ENCODE measurements at regions not wholly inside any gene's neighbourhood (a gene's known extent, or its start where the extent isn't known, plus 50 kb on each side); places are given as distances from the start of the nearest gene placed in this dataset.

DNA sequence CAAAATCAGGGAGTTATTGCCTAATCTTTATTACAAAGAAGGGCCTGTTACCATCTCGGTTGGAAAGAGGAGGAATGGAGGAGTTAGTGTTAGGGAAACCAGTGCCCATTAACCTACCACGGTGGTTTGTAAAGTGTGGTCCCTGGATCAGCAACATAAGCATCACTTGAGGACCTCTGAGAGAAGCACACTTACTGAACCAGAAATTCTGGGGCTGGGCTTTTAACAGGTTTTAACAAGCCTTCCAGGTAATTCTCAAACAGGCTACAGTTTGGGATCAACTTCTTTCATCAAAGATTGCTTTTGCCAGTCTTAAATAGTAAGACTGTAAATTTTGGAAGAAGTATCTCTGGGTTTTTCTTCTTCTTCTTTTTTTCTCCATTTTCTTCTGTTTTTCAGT, 329.5 kb upstream of the JAG1 start:
- Histone ChIP-seq H4K20me1 (ENCODE audit: insufficient read depth, low read length) (no peaks in the 10 kb centered on the region), H2BK120ac (ENCODE audit: low read depth, low read length) (no peak overlapping the region), H3K9ac (ENCODE audit: low read depth, low read length) (no peak overlapping the region), H4K8ac (ENCODE audit: low read depth in 2 of 2, low read length in 2 of 2) (no peak overlapping the region), H3K36me3 (ENCODE audit: control insufficient read depth, insufficient read depth, low read length) (no peaks in the 10 kb centered on the region), H4K91ac (ENCODE audit: insufficient read depth, low read depth, low read length) (no peak overlapping the region), H2AK5ac (ENCODE audit: low read depth, low read length) (no peak overlapping the region), H2AFZ (replicated peaks; ENCODE audit: low read length, poor library complexity) (no peak overlapping the region), H3K4me1 (ENCODE audit: control insufficient read depth, insufficient read depth, low read length) (peaks cover 6% of the 10 kb centered on the region; the same call in 1 of the 2 replicates), H3K4me2 (ENCODE audit: low read depth, low read length) (no peak overlapping the region), H3K9me1 (ENCODE audit: insufficient read depth, low read length) (no peaks in the 10 kb centered on the region; the same call in none of the 2 replicates), H3K27me3 (ENCODE audit: control insufficient read depth, insufficient read depth, low read length) (no peaks in the 10 kb centered on the region), H3K4ac (ENCODE audit: low read depth, low read length) (no peak overlapping the region), H2BK20ac (ENCODE audit: low read depth, low read length) (peak overlapping the region; percentile 2; the same call in 1 of the 2 replicates), H3K14ac (replicated peaks; ENCODE audit: low read depth, low read length) (no peak overlapping the region), H3K18ac (ENCODE audit: low read depth, low read length) (no peak overlapping the region), H2BK5ac (ENCODE audit: low read depth, low read length, poor library complexity, severe bottlenecking) (no peak overlapping the region), H3K79me1 (ENCODE audit: low read depth in 1 of 2, low read length in 2 of 2) (no peaks in the 10 kb centered on the region), H4K5ac (ENCODE audit: low read depth, low read length) (no peak overlapping the region), H3K4me3 (ENCODE audit: insufficient read depth, low read depth, low read length) (no peak overlapping the region), H3K23ac (ENCODE audit: low read depth, low read length) (no peak overlapping the region), H3K27ac (ENCODE audit: insufficient read depth, low read length) (no peak overlapping the region), H2BK15ac (ENCODE audit: low read depth, low read length) (no peak overlapping the region), H3K56ac (ENCODE audit: extremely low read depth, insufficient read depth, low read length) (no peak overlapping the region), H2AK9ac (replicated peaks; ENCODE audit: low read depth, low read length, poor library complexity) (no peak overlapping the region), H3K9me3 (ENCODE audit: control insufficient read depth, insufficient read depth, low read length) (0 out of 2 replicates have a peak, but pooled peaks cover 2% of the 10 kb centered on the region)
- in situ Hi-C loops (cut with MboI; ENCODE audit: low sequenced_read_pairs) (no loop called here), dilution Hi-C loops (cut with HindIII; ENCODE audit: low sequenced_read_pairs, unreplicated experiment) (no loop called here), intact Hi-C loops (cut with micrococcal nuclease) (no loop called here)
- no CpG with 5 or more reads among the region's 2 CpGs for WGBS, 2 experiments (ENCODE audit: extremely low coverage in 2 of 2, insufficient read length in 1 of 2)
- no TSS peak for BruUV-seq (replicated peaks)
- CTCF ChIA-PET, result interaction anchor here (0.9 kb wide), 1 partner anchor 21 kb away, joined by 4 read pairs; no protein-coding TSS in a partner anchor
- POLR2A ChIA-PET (ENCODE audit: unreplicated experiment), result interaction anchor here (0.6 kb wide), 1 partner anchor 130 kb away, joined by 3 read pairs; no protein-coding TSS in a partner anchor
- TF ChIP-seq RCOR1 (IDR thresholded peaks at IDR 0.05; ENCODE audit: insufficient replicate concordance, low read length) (no peak), SMC3 (IDR thresholded peaks at IDR 0.05; ENCODE audit: low read depth, low read length) (no peak), MAZ (IDR thresholded peaks at IDR 0.05; ENCODE audit: borderline replicate concordance, low read depth, low read length) (no peak), CHD1 (IDR thresholded peaks at IDR 0.05; ENCODE audit: low read depth, low read length) (no peak), RAD21 (IDR thresholded peaks at IDR 0.05; ENCODE audit: low read length) (no peak), CEBPB (IDR thresholded peaks at IDR 0.05; ENCODE audit: low read depth, low read length) (no peak), RFX5 (IDR thresholded peaks at IDR 0.05; ENCODE audit: low read depth, low read length) (no peak), POLR2A (IDR thresholded peaks at IDR 0.05; ENCODE audit: low read depth, low read length) (no peak), MXI1 (IDR thresholded peaks at IDR 0.05; ENCODE audit: borderline replicate concordance, low read depth, low read length) (no peak), FOS (IDR thresholded peaks at IDR 0.05; ENCODE audit: low read depth, low read length) (no peak), NFE2L2 (IDR thresholded peaks at IDR 0.05; ENCODE audit: low read depth, low read length) (no peak), MAFK (IDR thresholded peaks at IDR 0.05; ENCODE audit: low read depth, low read length) (no peak)
- TF ChIP-seq, protein P1, sequence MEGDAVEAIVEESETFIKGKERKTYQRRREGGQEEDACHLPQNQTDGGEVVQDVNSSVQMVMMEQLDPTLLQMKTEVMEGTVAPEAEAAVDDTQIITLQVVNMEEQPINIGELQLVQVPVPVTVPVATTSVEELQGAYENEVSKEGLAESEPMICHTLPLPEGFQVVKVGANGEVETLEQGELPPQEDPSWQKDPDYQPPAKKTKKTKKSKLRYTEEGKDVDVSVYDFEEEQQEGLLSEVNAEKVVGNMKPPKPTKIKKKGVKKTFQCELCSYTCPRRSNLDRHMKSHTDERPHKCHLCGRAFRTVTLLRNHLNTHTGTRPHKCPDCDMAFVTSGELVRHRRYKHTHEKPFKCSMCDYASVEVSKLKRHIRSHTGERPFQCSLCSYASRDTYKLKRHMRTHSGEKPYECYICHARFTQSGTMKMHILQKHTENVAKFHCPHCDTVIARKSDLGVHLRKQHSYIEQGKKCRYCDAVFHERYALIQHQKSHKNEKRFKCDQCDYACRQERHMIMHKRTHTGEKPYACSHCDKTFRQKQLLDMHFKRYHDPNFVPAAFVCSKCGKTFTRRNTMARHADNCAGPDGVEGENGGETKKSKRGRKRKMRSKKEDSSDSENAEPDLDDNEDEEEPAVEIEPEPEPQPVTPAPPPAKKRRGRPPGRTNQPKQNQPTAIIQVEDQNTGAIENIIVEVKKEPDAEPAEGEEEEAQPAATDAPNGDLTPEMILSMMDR (conservative IDR thresholded peaks at IDR 0.05; ENCODE audit: low read depth, low read length), result no peak
- TF ChIP-seq, protein P2, sequence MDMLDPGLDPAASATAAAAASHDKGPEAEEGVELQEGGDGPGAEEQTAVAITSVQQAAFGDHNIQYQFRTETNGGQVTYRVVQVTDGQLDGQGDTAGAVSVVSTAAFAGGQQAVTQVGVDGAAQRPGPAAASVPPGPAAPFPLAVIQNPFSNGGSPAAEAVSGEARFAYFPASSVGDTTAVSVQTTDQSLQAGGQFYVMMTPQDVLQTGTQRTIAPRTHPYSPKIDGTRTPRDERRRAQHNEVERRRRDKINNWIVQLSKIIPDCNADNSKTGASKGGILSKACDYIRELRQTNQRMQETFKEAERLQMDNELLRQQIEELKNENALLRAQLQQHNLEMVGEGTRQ (IDR thresholded peaks at IDR 0.05; ENCODE audit: low read depth, low read length), result no peak
- TF ChIP-seq, protein P3, sequence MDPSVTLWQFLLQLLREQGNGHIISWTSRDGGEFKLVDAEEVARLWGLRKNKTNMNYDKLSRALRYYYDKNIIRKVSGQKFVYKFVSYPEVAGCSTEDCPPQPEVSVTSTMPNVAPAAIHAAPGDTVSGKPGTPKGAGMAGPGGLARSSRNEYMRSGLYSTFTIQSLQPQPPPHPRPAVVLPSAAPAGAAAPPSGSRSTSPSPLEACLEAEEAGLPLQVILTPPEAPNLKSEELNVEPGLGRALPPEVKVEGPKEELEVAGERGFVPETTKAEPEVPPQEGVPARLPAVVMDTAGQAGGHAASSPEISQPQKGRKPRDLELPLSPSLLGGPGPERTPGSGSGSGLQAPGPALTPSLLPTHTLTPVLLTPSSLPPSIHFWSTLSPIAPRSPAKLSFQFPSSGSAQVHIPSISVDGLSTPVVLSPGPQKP (IDR thresholded peaks at IDR 0.05; ENCODE audit: borderline replicate concordance, low read depth, low read length), result no peak
- no peak for ATAC-seq (ENCODE audit: low read depth)
- DNase-seq, result no peak
